Smooth muscle cell (in vitro differentiated cells): ENCODE measurements at regions not wholly inside any gene's neighbourhood (a gene's known extent, or its start where the extent isn't known, plus 50 kb on each side); places are given as distances from the start of the nearest gene placed in this dataset.

Source experiments
- DNase-seq: peaks from one replicate; lab custom pipeline; 2025; ENCODE audit not compliant: unreplicated experiment; lab: John Stamatoyannopoulos, UW
- H2AFZ ChIP-seq: fragments of 200-600 bp; sonication (generic); 2 replicates; pipeline ENCODE4 v1.6.0; 2016; ENCODE audit warnings: antibody characterized with exemption, low read depth, mild to moderate bottlenecking
- H3F3A ChIP-seq: fragments of 200-600 bp; sonication (generic); 2 replicates; pipeline ENCODE4 v1.6.0; 2017; ENCODE audit warnings: antibody characterized with exemption, low read depth
- H3K27ac ChIP-seq: fragments of 200-600 bp; sonication (generic); 2 replicates; pipeline ENCODE4 v1.5.1; 2016; ENCODE audit warnings: low read depth, mild to moderate bottlenecking
- H3K27me3 ChIP-seq: fragments of 200-600 bp; sonication (generic); 2 replicates; pipeline ENCODE4 v1.6.1; 2016; ENCODE audit warnings: low read depth, mild to moderate bottlenecking
- H3K36me3 ChIP-seq: fragments of 200-600 bp; sonication (generic); 2 replicates; pipeline ENCODE4 v1.5.1; 2016; ENCODE audit warnings: low read depth
- H3K4me1 ChIP-seq: fragments of 200-600 bp; sonication (generic); 2 replicates; pipeline ENCODE4 v1.5.1; 2016; ENCODE audit warnings: low read depth
- H3K4me2 ChIP-seq: fragments of 200-600 bp; sonication (generic); 2 replicates; pipeline ENCODE4 v1.6.0; 2016; ENCODE audit warnings: mild to moderate bottlenecking
- H3K4me3 ChIP-seq: fragments of 200-600 bp; sonication (generic); 2 replicates; pipeline ENCODE4 v1.5.1; 2016; ENCODE audit warnings: mild to moderate bottlenecking
- H3K79me2 ChIP-seq: fragments of 200-600 bp; sonication (generic); 2 replicates; pipeline ENCODE4 v1.6.0; 2016; ENCODE audit warnings: low read depth, mild to moderate bottlenecking
- H3K9ac ChIP-seq: fragments of 200-600 bp; sonication (generic); 2 replicates; pipeline ENCODE4 v1.6.0; 2016; ENCODE audit warnings: low read depth
- H3K9me3 ChIP-seq: fragments of 200-600 bp; sonication (generic); replicated peaks from 2 replicates; pipeline ENCODE4 v1.5.1; 2016; ENCODE audit warnings: low read depth
- H4K20me1 ChIP-seq: fragments of 200-600 bp; sonication (generic); 2 replicates; pipeline ENCODE4 v1.6.0; 2016; ENCODE audit warnings: low read depth
- WGBS: methylation state at CpG from one replicate; pipeline ENCODE4 v1.1.7; 2016; ENCODE audit warnings: low lambda C conversion rate; 5-methylcytosine and 5-hydroxymethylcytosine counted together
- TF ChIP-seq, protein P1 (sequence below): fragments of 200-600 bp; sonication (generic); IDR thresholded peaks from 2 replicates; pipeline ENCODE4 v1.5.1; 2017; ENCODE audit warnings: borderline replicate concordance, mild to moderate bottlenecking, antibody characterized with exemption; ENCODE audit not compliant: insufficient read depth, poor library complexity, severe bottlenecking

DNA sequence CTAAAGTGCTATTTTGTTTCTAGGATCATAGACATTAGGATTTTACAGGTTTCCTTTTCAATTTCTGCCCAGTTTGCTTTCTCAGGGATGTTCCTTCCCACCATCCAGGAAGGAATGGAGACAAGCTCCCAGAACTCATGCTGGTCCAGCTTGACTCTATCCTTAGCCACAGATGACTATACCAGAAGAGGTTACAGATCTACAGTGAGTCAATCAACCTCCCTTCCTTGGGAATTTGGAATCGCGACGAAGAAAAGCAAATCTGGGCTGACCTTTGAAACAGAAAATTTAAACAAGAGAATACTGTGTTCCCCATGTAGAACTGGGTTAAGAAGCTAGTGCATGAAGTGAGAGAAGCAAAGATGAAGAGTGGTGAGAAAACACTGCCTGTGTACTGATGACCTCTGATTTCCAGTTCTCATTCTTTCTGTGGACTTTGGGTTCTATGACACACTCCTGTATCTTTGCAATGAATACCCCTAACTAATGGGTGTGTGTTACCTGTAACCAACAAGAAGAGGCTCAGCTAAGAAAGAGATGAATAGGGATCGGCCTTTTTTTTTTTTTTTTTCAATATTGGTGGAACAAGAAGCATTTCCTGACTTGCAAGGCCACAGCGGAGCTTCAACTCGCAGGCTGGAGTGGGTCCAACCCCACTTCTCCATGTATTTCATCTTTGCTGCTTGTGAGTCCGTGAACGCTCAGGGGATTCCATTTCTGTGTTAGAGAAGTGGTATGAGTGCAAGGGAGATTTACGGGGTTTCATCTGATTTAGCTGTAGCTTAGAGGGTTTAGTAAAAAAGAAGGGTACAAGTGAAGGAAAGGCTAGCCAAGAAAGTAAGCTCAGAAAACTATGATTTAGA is 563.9 kb upstream of the CLINT1 start:
- H3F3A ChIP-seq, result no peaks in the 10 kb centered on the region
- no peak for DNase-seq
- no peak overlapping the region for H3K27ac ChIP-seq
- no peaks in the 10 kb centered on the region for H3K9me3 ChIP-seq
- no peaks in the 10 kb centered on the region for H3K79me2 ChIP-seq
- no peak overlapping the region for H3K4me3 ChIP-seq
- H3K4me1 ChIP-seq, result no peaks in the 10 kb centered on the region
- no peaks in the 10 kb centered on the region for H3K27me3 ChIP-seq
- TF ChIP-seq, protein P1, sequence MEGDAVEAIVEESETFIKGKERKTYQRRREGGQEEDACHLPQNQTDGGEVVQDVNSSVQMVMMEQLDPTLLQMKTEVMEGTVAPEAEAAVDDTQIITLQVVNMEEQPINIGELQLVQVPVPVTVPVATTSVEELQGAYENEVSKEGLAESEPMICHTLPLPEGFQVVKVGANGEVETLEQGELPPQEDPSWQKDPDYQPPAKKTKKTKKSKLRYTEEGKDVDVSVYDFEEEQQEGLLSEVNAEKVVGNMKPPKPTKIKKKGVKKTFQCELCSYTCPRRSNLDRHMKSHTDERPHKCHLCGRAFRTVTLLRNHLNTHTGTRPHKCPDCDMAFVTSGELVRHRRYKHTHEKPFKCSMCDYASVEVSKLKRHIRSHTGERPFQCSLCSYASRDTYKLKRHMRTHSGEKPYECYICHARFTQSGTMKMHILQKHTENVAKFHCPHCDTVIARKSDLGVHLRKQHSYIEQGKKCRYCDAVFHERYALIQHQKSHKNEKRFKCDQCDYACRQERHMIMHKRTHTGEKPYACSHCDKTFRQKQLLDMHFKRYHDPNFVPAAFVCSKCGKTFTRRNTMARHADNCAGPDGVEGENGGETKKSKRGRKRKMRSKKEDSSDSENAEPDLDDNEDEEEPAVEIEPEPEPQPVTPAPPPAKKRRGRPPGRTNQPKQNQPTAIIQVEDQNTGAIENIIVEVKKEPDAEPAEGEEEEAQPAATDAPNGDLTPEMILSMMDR, result no peak
- no peak overlapping the region for H2AFZ ChIP-seq
- H3K9ac ChIP-seq, result no peak overlapping the region
- no peaks in the 10 kb centered on the region for H4K20me1 ChIP-seq
- 94% methylated on average over 9 of the region's 9 CpGs for WGBS
- no peak overlapping the region for H3K4me2 ChIP-seq
- H3K36me3 ChIP-seq, result no peaks in the 10 kb centered on the region

DNA sequence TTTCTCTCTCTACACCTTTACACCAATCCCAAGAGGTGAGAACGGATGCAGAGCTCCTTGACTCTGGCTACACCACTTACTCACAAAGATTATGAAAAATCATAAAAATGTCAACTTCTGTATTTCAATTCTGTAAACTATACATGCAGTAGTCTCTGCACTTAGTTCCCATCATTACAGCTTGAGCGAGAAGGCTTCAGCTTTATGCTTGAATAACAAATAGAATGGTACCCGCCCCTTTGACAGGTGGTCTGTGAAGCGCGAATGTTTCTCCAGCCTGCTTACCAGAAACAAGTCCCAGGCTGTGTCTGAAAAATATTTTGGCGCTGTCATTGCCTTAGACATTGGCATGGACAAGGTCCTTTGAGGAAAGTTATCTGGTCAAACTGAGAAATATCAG is 562.4 kb upstream of the CLINT1 start:
- 92% methylated on average over 6 of the region's 6 CpGs for WGBS
- no peaks in the 10 kb centered on the region for H3K36me3 ChIP-seq
- no peak for DNase-seq
- no peak overlapping the region for H3K9ac ChIP-seq
- no peak overlapping the region for H3K27ac ChIP-seq
- no peaks in the 10 kb centered on the region for H3K4me1 ChIP-seq
- H3K4me3 ChIP-seq, result no peak overlapping the region
- no peaks in the 10 kb centered on the region for H3K9me3 ChIP-seq
- no peak overlapping the region for H2AFZ ChIP-seq
- no peak overlapping the region for H3K4me2 ChIP-seq
- no peaks in the 10 kb centered on the region for H3K79me2 ChIP-seq
- no peaks in the 10 kb centered on the region for H4K20me1 ChIP-seq
- TF ChIP-seq, protein P1, result no peak
- H3K27me3 ChIP-seq, result no peaks in the 10 kb centered on the region
- no peaks in the 10 kb centered on the region for H3F3A ChIP-seq

DNA sequence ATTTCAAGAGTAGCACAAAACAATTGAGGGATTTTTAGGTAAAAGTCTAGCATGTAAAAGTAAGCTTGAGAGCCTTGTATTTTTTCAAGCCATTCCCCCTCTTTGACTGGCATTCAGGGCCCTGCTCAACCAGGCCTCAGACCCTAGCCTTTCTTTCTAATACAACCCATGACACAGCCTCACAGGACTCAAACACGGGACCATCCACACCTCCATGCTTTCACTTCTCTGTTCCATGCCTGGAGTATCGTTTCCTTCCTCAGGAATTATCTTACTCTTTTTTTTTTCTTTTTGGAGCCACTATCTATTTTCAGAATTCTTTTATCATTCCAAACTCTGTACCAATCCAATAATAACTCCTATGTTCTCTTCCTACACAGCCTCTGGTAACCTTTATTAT is 560.2 kb upstream of the CLINT1 start:
- Histone ChIP-seq H3K27ac (no peak overlapping the region), H3F3A (no peaks in the 10 kb centered on the region), H3K4me2 (no peak overlapping the region), H3K36me3 (no peaks in the 10 kb centered on the region), H3K27me3 (no peaks in the 10 kb centered on the region), H4K20me1 (no peaks in the 10 kb centered on the region), H3K9ac (no peak overlapping the region), H3K4me1 (no peaks in the 10 kb centered on the region), H3K9me3 (no peaks in the 10 kb centered on the region), H3K79me2 (no peaks in the 10 kb centered on the region), H2AFZ (no peak overlapping the region), H3K4me3 (no peak overlapping the region)
- no peak for DNase-seq
- TF ChIP-seq, protein P1, result no peak
- WGBS, result 85% methylated on average over 2 of the region's 2 CpGs

DNA sequence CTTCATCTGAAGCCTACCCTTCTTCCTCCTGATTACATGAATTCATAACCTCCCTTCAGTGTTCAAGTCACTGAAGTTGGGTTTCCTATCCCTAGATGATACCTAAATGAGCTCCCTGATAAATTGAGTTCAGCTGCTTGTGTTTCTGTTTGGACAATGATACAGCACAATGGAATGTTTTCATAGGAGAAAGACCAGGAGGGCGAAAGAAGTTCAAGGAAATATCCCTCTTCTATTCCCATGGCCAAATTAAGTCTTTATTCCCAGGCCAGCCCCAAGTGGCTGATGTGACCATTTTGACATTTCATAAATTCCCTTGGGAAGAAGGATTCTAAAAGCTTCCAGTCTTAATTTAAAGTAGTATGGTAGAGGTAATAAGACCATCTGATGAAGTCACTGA is 555.8 kb upstream of the CLINT1 start:
- WGBS, result 71% methylated on average over 1 of the region's 1 CpG
- Histone ChIP-seq H2AFZ (no peak overlapping the region), H3K27ac (no peak overlapping the region), H3K36me3 (no peaks in the 10 kb centered on the region), H3K79me2 (no peaks in the 10 kb centered on the region), H3K27me3 (no peaks in the 10 kb centered on the region), H3K4me3 (no peak overlapping the region), H3K4me2 (no peak overlapping the region), H3K9me3 (no peaks in the 10 kb centered on the region), H3K9ac (no peak overlapping the region), H3F3A (no peaks in the 10 kb centered on the region), H4K20me1 (no peaks in the 10 kb centered on the region), H3K4me1 (no peaks in the 10 kb centered on the region)
- DNase-seq, result no peak
- TF ChIP-seq, protein P1, result no peak
